ENCODE measurements at regions not wholly inside any gene's neighbourhood (a gene's known extent, or its start where the extent isn't known, plus 50 kb on each side); places are given as distances from the start of the nearest gene placed in this dataset.

GRCh38 chr9:75385236-75385635, 296.9 kb downstream of the OSTF1 start (continued):
- TF ChIP-seq, protein P1, sequence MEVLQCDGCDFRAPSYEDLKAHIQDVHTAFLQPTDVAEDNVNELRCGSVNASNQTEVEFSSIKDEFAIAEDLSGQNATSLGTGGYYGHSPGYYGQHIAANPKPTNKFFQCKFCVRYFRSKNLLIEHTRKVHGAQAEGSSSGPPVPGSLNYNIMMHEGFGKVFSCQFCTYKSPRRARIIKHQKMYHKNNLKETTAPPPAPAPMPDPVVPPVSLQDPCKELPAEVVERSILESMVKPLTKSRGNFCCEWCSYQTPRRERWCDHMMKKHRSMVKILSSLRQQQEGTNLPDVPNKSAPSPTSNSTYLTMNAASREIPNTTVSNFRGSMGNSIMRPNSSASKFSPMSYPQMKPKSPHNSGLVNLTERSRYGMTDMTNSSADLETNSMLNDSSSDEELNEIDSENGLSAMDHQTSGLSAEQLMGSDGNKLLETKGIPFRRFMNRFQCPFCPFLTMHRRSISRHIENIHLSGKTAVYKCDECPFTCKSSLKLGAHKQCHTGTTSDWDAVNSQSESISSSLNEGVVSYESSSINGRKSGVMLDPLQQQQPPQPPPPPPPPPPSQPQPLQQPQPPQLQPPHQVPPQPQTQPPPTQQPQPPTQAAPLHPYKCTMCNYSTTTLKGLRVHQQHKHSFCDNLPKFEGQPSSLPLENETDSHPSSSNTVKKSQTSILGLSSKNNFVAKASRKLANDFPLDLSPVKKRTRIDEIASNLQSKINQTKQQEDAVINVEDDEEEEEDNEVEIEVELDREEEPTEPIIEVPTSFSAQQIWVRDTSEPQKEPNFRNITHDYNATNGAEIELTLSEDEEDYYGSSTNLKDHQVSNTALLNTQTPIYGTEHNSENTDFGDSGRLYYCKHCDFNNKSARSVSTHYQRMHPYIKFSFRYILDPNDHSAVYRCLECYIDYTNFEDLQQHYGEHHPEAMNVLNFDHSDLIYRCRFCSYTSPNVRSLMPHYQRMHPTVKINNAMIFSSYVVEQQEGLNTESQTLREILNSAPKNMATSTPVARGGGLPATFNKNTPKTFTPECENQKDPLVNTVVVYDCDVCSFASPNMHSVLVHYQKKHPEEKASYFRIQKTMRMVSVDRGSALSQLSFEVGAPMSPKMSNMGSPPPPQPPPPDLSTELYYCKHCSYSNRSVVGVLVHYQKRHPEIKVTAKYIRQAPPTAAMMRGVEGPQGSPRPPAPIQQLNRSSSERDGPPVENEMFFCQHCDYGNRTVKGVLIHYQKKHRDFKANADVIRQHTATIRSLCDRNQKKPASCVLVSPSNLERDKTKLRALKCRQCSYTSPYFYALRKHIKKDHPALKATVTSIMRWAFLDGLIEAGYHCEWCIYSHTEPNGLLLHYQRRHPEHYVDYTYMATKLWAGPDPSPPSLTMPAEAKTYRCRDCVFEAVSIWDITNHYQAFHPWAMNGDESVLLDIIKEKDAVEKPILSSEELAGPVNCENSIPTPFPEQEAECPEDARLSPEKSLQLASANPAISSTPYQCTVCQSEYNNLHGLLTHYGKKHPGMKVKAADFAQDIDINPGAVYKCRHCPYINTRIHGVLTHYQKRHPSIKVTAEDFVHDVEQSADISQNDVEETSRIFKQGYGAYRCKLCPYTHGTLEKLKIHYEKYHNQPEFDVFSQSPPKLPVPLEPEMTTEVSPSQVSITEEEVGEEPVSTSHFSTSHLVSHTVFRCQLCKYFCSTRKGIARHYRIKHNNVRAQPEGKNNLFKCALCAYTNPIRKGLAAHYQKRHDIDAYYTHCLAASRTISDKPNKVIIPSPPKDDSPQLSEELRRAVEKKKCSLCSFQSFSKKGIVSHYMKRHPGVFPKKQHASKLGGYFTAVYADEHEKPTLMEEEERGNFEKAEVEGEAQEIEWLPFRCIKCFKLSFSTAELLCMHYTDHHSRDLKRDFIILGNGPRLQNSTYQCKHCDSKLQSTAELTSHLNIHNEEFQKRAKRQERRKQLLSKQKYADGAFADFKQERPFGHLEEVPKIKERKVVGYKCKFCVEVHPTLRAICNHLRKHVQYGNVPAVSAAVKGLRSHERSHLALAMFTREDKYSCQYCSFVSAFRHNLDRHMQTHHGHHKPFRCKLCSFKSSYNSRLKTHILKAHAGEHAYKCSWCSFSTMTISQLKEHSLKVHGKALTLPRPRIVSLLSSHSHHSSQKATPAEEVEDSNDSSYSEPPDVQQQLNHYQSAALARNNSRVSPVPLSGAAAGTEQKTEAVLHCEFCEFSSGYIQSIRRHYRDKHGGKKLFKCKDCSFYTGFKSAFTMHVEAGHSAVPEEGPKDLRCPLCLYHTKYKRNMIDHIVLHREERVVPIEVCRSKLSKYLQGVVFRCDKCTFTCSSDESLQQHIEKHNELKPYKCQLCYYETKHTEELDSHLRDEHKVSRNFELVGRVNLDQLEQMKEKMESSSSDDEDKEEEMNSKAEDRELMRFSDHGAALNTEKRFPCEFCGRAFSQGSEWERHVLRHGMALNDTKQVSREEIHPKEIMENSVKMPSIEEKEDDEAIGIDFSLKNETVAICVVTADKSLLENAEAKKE (CRISPR knock-in tag; IDR thresholded peaks at IDR 0.05) = no peak
- TF ChIP-seq EZH2phosphoT487 (IDR thresholded peaks at IDR 0.05; ENCODE audit: unreplicated experiment) (no peak), EZH2 (IDR thresholded peaks at IDR 0.05; ENCODE audit: low read depth, unreplicated experiment) (no peak), STAT1 (IDR thresholded peaks at IDR 0.05; ENCODE audit: unreplicated experiment) (no peak), JUNB (IDR thresholded peaks at IDR 0.05; ENCODE audit: unreplicated experiment) (no peak), POLR2AphosphoS5 (IDR thresholded peaks at IDR 0.05; ENCODE audit: low read depth) (no peak), ZNF114 (CRISPR knock-in tag; IDR thresholded peaks at IDR 0.05) (no peak), NANOG (IDR thresholded peaks at IDR 0.05; ENCODE audit: borderline replicate concordance) (no peak)
- TF ChIP-seq, protein P2, sequence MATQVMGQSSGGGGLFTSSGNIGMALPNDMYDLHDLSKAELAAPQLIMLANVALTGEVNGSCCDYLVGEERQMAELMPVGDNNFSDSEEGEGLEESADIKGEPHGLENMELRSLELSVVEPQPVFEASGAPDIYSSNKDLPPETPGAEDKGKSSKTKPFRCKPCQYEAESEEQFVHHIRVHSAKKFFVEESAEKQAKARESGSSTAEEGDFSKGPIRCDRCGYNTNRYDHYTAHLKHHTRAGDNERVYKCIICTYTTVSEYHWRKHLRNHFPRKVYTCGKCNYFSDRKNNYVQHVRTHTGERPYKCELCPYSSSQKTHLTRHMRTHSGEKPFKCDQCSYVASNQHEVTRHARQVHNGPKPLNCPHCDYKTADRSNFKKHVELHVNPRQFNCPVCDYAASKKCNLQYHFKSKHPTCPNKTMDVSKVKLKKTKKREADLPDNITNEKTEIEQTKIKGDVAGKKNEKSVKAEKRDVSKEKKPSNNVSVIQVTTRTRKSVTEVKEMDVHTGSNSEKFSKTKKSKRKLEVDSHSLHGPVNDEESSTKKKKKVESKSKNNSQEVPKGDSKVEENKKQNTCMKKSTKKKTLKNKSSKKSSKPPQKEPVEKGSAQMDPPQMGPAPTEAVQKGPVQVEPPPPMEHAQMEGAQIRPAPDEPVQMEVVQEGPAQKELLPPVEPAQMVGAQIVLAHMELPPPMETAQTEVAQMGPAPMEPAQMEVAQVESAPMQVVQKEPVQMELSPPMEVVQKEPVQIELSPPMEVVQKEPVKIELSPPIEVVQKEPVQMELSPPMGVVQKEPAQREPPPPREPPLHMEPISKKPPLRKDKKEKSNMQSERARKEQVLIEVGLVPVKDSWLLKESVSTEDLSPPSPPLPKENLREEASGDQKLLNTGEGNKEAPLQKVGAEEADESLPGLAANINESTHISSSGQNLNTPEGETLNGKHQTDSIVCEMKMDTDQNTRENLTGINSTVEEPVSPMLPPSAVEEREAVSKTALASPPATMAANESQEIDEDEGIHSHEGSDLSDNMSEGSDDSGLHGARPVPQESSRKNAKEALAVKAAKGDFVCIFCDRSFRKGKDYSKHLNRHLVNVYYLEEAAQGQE (IDR thresholded peaks at IDR 0.05; ENCODE audit: unreplicated experiment) = no peak
- TF ChIP-seq, protein P3, sequence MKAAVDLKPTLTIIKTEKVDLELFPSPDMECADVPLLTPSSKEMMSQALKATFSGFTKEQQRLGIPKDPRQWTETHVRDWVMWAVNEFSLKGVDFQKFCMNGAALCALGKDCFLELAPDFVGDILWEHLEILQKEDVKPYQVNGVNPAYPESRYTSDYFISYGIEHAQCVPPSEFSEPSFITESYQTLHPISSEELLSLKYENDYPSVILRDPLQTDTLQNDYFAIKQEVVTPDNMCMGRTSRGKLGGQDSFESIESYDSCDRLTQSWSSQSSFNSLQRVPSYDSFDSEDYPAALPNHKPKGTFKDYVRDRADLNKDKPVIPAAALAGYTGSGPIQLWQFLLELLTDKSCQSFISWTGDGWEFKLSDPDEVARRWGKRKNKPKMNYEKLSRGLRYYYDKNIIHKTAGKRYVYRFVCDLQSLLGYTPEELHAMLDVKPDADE (IDR thresholded peaks at IDR 0.05) = no peak
